IPS-NIHi7 (cell line): ENCODE measurements at regions not wholly inside any gene's neighbourhood (a gene's known extent, or its start where the extent isn't known, plus 50 kb on each side); places are given as distances from the start of the nearest gene placed in this dataset.

Source experiments
- DNase-seq: peaks from one replicate; pipeline ENCODE4 v3.0.0; 2012; ENCODE audit warnings: mixed read lengths; ENCODE audit errors: extremely low spot score

GRCh38 chr20:6884114-6884513 lies 116.6 kb downstream of the BMP2 start:
- DNase-seq: no peak

GRCh38 chr20:6886065-6886729 lies 118.7 kb downstream of the BMP2 start:
- DNase-seq: peak; percentile 45

- no peak for DNase-seq
Observed at GRCh38 chr20:6887966-6888365, 120.5 kb downstream of the BMP2 start.

- DNase-seq: no peak
Observed at GRCh38 chr20:6888736-6889395, 121.4 kb downstream of the BMP2 start.

- no peak for DNase-seq
Observed at GRCh38 chr20:6892724-6893123, 125.2 kb downstream of the BMP2 start.

GRCh38 chr20:6898928-6899327 lies 131.4 kb downstream of the BMP2 start:
- DNase-seq: no peak

- no peak for DNase-seq
Observed at GRCh38 chr20:6906871-6907270, 139.4 kb downstream of the BMP2 start.

- DNase-seq: peak; percentile 39
Observed at GRCh38 chr20:6908673-6909072, 141.2 kb downstream of the BMP2 start.

- DNase-seq: no peak
Observed at GRCh38 chr20:6909608-6910007, 142.1 kb downstream of the BMP2 start.

- no peak for DNase-seq
Observed at GRCh38 chr20:6914986-6915385, 147.5 kb downstream of the BMP2 start.

- no peak for DNase-seq
Observed at GRCh38 chr20:6916938-6917337, 149.5 kb downstream of the BMP2 start.

GRCh38 chr20:6919792-6920468 lies 152.4 kb downstream of the BMP2 start:
- DNase-seq: no peak

GRCh38 chr20:6920991-6921613 lies 153.6 kb downstream of the BMP2 start:
- DNase-seq: no peak

- no peak for DNase-seq
Observed at GRCh38 chr20:6921717-6922386, 154.4 kb downstream of the BMP2 start.

- DNase-seq: no peak
Observed at GRCh38 chr20:6924681-6925080, 157.2 kb downstream of the BMP2 start.

- no peak for DNase-seq
Observed at GRCh38 chr20:6925744-6926278, 158.3 kb downstream of the BMP2 start.

GRCh38 chr20:6940048-6940447 lies 172.6 kb downstream of the BMP2 start:
- peak; percentile 58 for DNase-seq

GRCh38 chr20:6940876-6941275 lies 173.4 kb downstream of the BMP2 start:
- DNase-seq: no peak

GRCh38 chr20:6941571-6941970 lies 174.1 kb downstream of the BMP2 start:
- no peak for DNase-seq

GRCh38 chr20:6942266-6942665 lies 174.8 kb downstream of the BMP2 start:
- no peak for DNase-seq

GRCh38 chr20:6944292-6944691 lies 176.8 kb downstream of the BMP2 start:
- no peak for DNase-seq

GRCh38 chr20:6953611-6954010 lies 186.1 kb downstream of the BMP2 start:
- no peak for DNase-seq
